AG09319 (cell line): ENCODE measurements at regions not wholly inside any gene's neighbourhood (a gene's known extent, or its start where the extent isn't known, plus 50 kb on each side); places are given as distances from the start of the nearest gene placed in this dataset.
"Not testable (repeated sequence)": the region's sequence is repeated elsewhere in the genome, so short reads cannot be mapped to it uniquely, and the experiment has no call there.

ENCODE experiments used
- DNase-seq: peaks from one replicate; pipeline ENCODE4 v3.0.0-alpha.2; 2010; ENCODE audit warnings: low read depth; ENCODE audit errors: extremely low read depth
- TF ChIP-seq, protein P1 (sequence below): IDR thresholded peaks from 2 replicates; pipeline ENCODE4 v1.5.1; 2011; ENCODE audit warnings: low read depth, mild to moderate bottlenecking, inconsistent platforms, low read length, moderate library complexity

DNA sequence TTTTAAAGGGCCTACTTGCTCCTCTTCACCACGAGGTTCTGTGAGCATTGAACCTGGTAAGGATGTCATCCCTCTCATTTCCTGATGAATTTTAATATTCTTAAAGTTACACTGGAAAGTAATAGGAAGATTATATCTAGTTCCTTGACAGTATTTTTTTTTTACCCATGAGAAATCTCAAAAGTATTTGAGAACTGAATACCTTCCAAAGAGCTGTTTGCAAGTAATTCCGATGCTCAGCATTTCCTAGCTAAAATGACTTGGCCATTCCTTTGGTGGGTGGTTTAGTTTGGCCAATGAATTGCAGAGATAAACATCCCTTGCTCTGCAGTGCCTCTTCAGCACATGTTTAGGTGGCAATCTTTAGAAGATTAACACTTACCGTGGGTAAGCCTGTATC is 110.2 kb upstream of the WDR1 start:
- TF ChIP-seq, protein P1, sequence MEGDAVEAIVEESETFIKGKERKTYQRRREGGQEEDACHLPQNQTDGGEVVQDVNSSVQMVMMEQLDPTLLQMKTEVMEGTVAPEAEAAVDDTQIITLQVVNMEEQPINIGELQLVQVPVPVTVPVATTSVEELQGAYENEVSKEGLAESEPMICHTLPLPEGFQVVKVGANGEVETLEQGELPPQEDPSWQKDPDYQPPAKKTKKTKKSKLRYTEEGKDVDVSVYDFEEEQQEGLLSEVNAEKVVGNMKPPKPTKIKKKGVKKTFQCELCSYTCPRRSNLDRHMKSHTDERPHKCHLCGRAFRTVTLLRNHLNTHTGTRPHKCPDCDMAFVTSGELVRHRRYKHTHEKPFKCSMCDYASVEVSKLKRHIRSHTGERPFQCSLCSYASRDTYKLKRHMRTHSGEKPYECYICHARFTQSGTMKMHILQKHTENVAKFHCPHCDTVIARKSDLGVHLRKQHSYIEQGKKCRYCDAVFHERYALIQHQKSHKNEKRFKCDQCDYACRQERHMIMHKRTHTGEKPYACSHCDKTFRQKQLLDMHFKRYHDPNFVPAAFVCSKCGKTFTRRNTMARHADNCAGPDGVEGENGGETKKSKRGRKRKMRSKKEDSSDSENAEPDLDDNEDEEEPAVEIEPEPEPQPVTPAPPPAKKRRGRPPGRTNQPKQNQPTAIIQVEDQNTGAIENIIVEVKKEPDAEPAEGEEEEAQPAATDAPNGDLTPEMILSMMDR: no peak
- DNase-seq: peak; percentile 15

DNA sequence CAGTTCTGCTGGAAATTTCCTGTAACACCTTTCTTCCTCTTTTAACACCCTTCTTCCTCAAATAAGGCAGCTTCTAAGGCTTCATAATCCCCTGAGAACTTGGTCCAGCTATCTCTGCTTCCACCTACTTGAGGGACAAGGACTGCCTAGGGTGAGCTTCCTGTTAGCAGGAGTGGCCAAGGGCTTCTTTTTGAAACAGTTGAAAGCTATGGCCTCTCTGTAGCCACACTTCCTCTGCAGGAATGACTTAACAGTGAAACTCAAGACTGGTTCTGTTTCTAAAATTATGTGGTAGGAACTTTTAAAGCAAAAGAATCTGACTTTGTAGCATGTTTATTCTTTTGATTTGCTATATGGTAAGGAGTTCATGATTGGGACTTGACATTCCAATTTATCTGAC is 108.5 kb upstream of the WDR1 start:
- DNase-seq: no peak
- TF ChIP-seq, protein P1: no peak

GRCh38 chr4:10223782-10224181 is 107.2 kb upstream of the WDR1 start:
- no peak for DNase-seq
- TF ChIP-seq, protein P1: no peak

GRCh38 chr4:10213481-10213880 is 96.9 kb upstream of the WDR1 start:
- not testable (repeated sequence) for DNase-seq

- no peak for DNase-seq
- TF ChIP-seq, protein P1: no peak
Observed at GRCh38 chr4:10212901-10213300, 96.3 kb upstream of the WDR1 start.

- DNase-seq: no peak
- TF ChIP-seq, protein P1: no peak
Observed at GRCh38 chr4:10212400-10212799, 95.8 kb upstream of the WDR1 start.

DNA sequence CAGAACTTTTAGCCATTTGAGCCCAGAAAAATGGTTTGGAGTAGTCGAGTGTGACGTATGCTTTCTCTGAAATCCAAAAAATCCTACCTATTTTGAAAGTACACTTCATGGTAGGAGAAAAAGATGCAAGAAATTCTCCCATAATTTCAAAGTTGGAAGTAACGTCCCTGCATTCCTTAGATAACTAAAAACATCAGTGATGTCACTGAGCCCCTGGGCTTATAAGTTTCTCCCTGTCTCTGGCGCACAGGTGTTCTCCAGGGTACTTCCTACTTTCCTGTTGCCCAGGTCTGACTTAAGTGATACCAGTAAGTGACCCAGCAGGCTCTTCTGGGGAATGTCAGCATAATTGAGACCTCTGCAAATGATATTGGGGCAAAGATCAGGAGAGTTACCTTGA is 90.5 kb upstream of the WDR1 start:
- no peak for DNase-seq
- TF ChIP-seq, protein P1: no peak

DNA sequence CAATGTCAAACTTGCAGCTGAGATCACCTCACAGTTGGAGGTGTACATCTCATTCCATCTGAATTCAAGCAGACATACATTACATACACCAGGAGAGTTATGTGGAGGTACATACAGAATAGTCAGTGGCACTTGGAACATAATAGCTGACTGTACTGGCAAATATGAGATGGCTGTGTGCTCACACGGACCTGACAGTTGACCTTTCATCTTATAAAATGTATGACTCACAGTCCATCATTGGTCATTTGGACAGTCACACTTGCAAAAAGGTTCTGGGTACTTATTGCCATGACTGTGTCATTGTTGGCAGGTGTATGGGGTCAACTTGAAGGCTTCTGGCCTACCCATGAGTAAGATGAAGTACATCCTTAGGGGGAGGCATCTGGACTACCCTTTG is 88.6 kb upstream of the WDR1 start:
- DNase-seq: no peak
- TF ChIP-seq, protein P1: no peak
